DOHH2 (cell line): ENCODE measurements at regions not wholly inside any gene's neighbourhood (a gene's known extent, or its start where the extent isn't known, plus 50 kb on each side); places are given as distances from the start of the nearest gene placed in this dataset.

Source experiments
- H3F3A ChIP-seq: fragments of 200-600 bp; sonication (generic), shearing (Covaris generic); 2 replicates; pipeline ENCODE4 v1.6.0; 2016; ENCODE audit warnings: antibody characterized with exemption, mild to moderate bottlenecking; ENCODE audit not compliant: control insufficient read depth, insufficient read depth
- H3K27ac ChIP-seq: fragments of 200-600 bp; sonication (generic); 2 replicates; pipeline ENCODE4 v1.5.1; 2014; ENCODE audit warnings: low read depth, mild to moderate bottlenecking, low read length, moderate library complexity
- H3K27me3 ChIP-seq: fragments of 200-600 bp; sonication (generic); 2 replicates; pipeline ENCODE4 v1.6.1; 2014; ENCODE audit warnings: mild to moderate bottlenecking, low read length, mixed read lengths; ENCODE audit not compliant: control insufficient read depth
- H3K36me3 ChIP-seq: fragments of 200-600 bp; sonication (generic); 2 replicates; pipeline ENCODE4 v1.6.1; 2014; ENCODE audit warnings: mild to moderate bottlenecking, low read length, moderate library complexity, mixed read lengths; ENCODE audit not compliant: control insufficient read depth
- H3K4me1 ChIP-seq: fragments of 200-600 bp; sonication (generic); 2 replicates; pipeline ENCODE4 v1.6.1; 2014; ENCODE audit warnings: mild to moderate bottlenecking, low read length, mixed read lengths; ENCODE audit not compliant: control insufficient read depth
- H3K4me2 ChIP-seq: fragments of 200-600 bp; sonication (generic); 2 replicates; pipeline ENCODE4 v1.6.0; 2014; ENCODE audit warnings: mild to moderate bottlenecking, low read length, moderate library complexity
- H3K4me3 ChIP-seq: fragments of 200-600 bp; sonication (generic); 2 replicates; pipeline ENCODE4 v1.5.1; 2014; ENCODE audit warnings: mild to moderate bottlenecking, low read length, mixed read lengths
- H3K79me2 ChIP-seq: fragments of 200-600 bp; sonication (generic); 2 replicates; pipeline ENCODE4 v1.6.1; 2014; ENCODE audit warnings: mild to moderate bottlenecking, low read length, mixed read lengths; ENCODE audit not compliant: control insufficient read depth
- H3K9me2 ChIP-seq: fragments of 200-600 bp; sonication (generic); replicated peaks from 2 replicates; pipeline ENCODE4 v1.6.1; 2014; ENCODE audit warnings: mild to moderate bottlenecking, low read length, mixed read lengths; ENCODE audit not compliant: control insufficient read depth
- H3K9me3 ChIP-seq: fragments of 200-600 bp; sonication (generic); 2 replicates; pipeline ENCODE4 v1.6.1; 2014; ENCODE audit warnings: antibody characterized with exemption, low read length, mixed read lengths; ENCODE audit not compliant: control insufficient read depth, insufficient read depth
- H4K20me1 ChIP-seq: fragments of 200-600 bp; sonication (generic); 2 replicates; pipeline ENCODE4 v1.6.0; 2014; ENCODE audit warnings: low read depth, mild to moderate bottlenecking, antibody characterized with exemption, low read length, moderate library complexity; ENCODE audit not compliant: control insufficient read depth, insufficient read depth
- EZH2phosphoT487 ChIP-seq: fragments of 200-600 bp; sonication (generic); IDR thresholded peaks from 2 replicates; pipeline ENCODE4 v1.6.1; 2017; ENCODE audit warnings: borderline replicate concordance, mild to moderate bottlenecking, antibody characterized with exemption, low read length, moderate library complexity, mixed read lengths
- TF ChIP-seq, protein P1 (sequence below): fragments of 200-600 bp; sonication (generic); IDR thresholded peaks from one replicate; pipeline ENCODE4 v1.5.1; 2014; ENCODE audit warnings: antibody characterized with exemption, mild to moderate bottlenecking, low read depth, low read length; ENCODE audit not compliant: poor library complexity, severe bottlenecking

DNA sequence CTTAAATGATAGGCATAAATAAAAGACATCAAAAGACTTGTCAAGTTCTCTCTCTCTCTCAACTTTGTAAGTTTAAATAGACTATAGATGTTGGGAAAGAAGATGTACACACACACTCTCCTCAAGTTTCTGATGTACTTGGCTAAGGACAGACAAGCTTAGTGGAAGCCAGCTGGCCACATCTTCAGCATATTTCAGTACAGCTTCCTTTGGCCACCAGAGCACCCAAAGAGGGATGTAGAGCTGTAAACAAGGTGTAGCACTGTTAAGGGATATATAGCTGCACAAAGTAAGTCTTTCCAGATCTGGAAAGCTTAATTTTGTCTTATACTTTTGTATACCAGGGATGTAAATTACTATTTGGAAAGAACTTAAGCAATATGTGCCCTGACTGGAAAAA is 64.3 kb upstream of the MSTN start:
- H3F3A ChIP-seq = no peaks in the 10 kb centered on the region
- no peaks in the 10 kb centered on the region for H3K9me3 ChIP-seq
- H3K4me3 ChIP-seq = no peak overlapping the region
- peaks cover 8% of the 10 kb centered on the region for H3K4me1 ChIP-seq
- no peak overlapping the region for H3K27ac ChIP-seq
- no peak overlapping the region for H3K4me2 ChIP-seq
- H4K20me1 ChIP-seq = no peaks in the 10 kb centered on the region
- H3K36me3 ChIP-seq = no peaks in the 10 kb centered on the region
- no peaks in the 10 kb centered on the region for H3K9me2 ChIP-seq
- no peaks in the 10 kb centered on the region for H3K79me2 ChIP-seq
- H3K27me3 ChIP-seq = no peaks in the 10 kb centered on the region
- TF ChIP-seq, protein P1, sequence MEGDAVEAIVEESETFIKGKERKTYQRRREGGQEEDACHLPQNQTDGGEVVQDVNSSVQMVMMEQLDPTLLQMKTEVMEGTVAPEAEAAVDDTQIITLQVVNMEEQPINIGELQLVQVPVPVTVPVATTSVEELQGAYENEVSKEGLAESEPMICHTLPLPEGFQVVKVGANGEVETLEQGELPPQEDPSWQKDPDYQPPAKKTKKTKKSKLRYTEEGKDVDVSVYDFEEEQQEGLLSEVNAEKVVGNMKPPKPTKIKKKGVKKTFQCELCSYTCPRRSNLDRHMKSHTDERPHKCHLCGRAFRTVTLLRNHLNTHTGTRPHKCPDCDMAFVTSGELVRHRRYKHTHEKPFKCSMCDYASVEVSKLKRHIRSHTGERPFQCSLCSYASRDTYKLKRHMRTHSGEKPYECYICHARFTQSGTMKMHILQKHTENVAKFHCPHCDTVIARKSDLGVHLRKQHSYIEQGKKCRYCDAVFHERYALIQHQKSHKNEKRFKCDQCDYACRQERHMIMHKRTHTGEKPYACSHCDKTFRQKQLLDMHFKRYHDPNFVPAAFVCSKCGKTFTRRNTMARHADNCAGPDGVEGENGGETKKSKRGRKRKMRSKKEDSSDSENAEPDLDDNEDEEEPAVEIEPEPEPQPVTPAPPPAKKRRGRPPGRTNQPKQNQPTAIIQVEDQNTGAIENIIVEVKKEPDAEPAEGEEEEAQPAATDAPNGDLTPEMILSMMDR = no peak
- TF ChIP-seq EZH2phosphoT487 = no peak

DNA sequence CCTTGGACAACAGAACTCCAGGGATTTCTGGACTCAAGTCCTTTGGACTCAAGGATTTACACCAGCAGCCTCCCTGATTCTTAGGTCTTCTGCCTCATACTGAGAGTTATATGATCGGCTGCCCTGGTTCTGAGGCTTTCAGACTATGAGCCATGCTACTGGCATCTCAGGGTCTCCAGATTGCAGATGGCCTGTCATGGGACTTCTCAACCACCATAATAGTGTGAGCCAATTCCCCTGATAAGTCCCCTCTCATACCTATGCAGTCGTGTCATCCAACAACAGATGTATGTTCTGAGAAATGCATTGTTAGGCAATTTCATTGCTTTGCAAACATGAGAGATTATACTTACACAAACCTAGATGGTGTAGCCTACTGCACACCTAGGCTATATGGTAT is 61.4 kb upstream of the MSTN start:
- H3K4me3 ChIP-seq = no peak overlapping the region

DNA sequence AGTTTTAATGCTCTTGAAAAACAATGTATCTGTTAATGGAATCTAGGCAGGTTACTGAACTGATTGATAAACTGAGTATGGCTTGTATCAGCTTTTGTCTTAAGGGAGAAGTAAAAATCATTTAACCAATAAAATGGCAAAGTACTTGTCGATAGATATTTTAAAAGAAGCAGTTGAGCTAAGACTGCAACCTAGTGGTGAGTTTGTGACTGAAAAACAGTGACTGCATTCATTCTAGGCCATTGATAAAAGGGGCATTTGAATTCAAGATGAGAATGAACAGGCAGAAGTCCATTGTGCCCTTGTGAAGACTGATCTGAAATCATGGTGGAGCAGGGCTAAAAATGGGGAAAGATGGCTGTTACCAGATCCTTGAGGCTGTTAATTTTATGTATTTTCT is 59.4 kb upstream of the MSTN start:
- Histone ChIP-seq H4K20me1 (no peaks in the 10 kb centered on the region), H3K79me2 (no peaks in the 10 kb centered on the region), H3K4me1 (peaks cover 18% of the 10 kb centered on the region), H3K9me3 (no peaks in the 10 kb centered on the region), H3F3A (no peaks in the 10 kb centered on the region), H3K27me3 (no peaks in the 10 kb centered on the region), H3K36me3 (no peaks in the 10 kb centered on the region), H3K4me3 (peak overlapping the region; percentile 34), H3K9me2 (no peaks in the 10 kb centered on the region), H3K27ac (no peak overlapping the region), H3K4me2 (peak overlapping the region; percentile 50)
- TF ChIP-seq, protein P1 = peak; percentile 65
- no peak for TF ChIP-seq EZH2phosphoT487

More for the DNA sequence above, 61.4 kb upstream of the MSTN start:
- Histone ChIP-seq H3K27me3 (no peaks in the 10 kb centered on the region), H3K79me2 (no peaks in the 10 kb centered on the region), H3K4me1 (peaks cover 18% of the 10 kb centered on the region), H3K9me2 (no peaks in the 10 kb centered on the region), H3K27ac (no peak overlapping the region), H3K9me3 (no peaks in the 10 kb centered on the region), H3K4me2 (no peak overlapping the region), H4K20me1 (no peaks in the 10 kb centered on the region), H3K36me3 (no peaks in the 10 kb centered on the region), H3F3A (no peaks in the 10 kb centered on the region)
- no peak for TF ChIP-seq EZH2phosphoT487
- TF ChIP-seq, protein P1 = no peak
